ENCODE measurements at regions not wholly inside any gene's neighbourhood (a gene's known extent, or its start where the extent isn't known, plus 50 kb on each side); places are given as distances from the start of the nearest gene placed in this dataset.

DNA sequence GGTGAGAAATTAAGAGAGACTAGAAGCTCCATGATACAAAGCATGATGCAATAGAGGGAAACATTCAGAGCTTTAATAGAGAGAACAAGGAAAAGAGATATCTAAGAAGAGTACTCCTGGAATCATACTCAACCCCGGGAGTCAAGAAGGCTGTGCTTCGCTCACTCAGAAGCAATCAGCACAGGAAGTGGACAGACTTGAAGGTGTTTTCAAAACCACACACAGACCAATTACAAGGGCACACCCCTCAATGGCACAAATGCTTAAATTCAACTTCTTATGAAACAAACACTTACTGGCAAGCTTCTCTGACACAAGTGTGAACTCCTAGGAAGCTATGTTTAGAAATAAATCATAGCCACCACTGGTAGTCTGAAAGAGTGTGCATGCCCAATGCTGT, 462.3 kb downstream of the GABRG2 start:
- Histone ChIP-seq H2AFZ (ENCODE audit: low read length) (no peak overlapping the region), H3K36me3 (ENCODE audit: insufficient read depth, low read length) (no peaks in the 10 kb centered on the region), H3F3A (ENCODE audit: insufficient read depth, low read length) (no peaks in the 10 kb centered on the region)

DNA sequence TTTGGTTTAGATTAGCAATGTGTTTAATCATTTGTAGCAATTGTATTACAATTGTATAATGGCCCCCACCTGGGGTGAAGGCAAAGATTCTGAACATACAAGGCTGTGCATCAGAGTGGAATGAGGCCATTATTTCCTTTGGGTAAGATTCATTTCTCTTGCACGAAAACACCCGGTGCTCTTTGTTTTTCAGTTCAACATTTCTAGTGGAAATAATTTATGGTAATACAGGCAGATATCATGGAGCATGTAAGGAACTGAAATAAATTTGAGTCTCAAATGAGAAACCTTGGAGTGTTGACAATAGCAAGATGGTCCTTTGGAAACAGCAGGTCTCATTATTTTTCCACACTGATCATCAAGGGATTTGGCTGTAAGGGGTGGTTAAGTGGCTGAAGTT, 475.9 kb downstream of the GABRG2 start:
- no peaks in the 10 kb centered on the region for H3F3A ChIP-seq (ENCODE audit: insufficient read depth, low read length)
- no peaks in the 10 kb centered on the region for H3K79me2 ChIP-seq (ENCODE audit: insufficient read depth, low read length)
- no peak overlapping the region for H3K27ac ChIP-seq (ENCODE audit: low read depth, low read length, poor library complexity, severe bottlenecking)
- H2AFZ ChIP-seq (ENCODE audit: low read length), result no peak overlapping the region
- H3K9me2 ChIP-seq (ENCODE audit: low read depth, low read length), result no peaks in the 10 kb centered on the region
- no peaks in the 10 kb centered on the region for H3K4me1 ChIP-seq (ENCODE audit: insufficient read depth, low read length, severe bottlenecking)
- no peaks in the 10 kb centered on the region for H3K36me3 ChIP-seq (ENCODE audit: insufficient read depth, low read length)
- no peaks in the 10 kb centered on the region for H3K27me3 ChIP-seq (ENCODE audit: insufficient read depth, low read length)
- TF ChIP-seq, protein P1, sequence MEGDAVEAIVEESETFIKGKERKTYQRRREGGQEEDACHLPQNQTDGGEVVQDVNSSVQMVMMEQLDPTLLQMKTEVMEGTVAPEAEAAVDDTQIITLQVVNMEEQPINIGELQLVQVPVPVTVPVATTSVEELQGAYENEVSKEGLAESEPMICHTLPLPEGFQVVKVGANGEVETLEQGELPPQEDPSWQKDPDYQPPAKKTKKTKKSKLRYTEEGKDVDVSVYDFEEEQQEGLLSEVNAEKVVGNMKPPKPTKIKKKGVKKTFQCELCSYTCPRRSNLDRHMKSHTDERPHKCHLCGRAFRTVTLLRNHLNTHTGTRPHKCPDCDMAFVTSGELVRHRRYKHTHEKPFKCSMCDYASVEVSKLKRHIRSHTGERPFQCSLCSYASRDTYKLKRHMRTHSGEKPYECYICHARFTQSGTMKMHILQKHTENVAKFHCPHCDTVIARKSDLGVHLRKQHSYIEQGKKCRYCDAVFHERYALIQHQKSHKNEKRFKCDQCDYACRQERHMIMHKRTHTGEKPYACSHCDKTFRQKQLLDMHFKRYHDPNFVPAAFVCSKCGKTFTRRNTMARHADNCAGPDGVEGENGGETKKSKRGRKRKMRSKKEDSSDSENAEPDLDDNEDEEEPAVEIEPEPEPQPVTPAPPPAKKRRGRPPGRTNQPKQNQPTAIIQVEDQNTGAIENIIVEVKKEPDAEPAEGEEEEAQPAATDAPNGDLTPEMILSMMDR (IDR thresholded peaks at IDR 0.05; ENCODE audit: low read length), result no peak
- TF ChIP-seq EZH2 (IDR thresholded peaks at IDR 0.05; ENCODE audit: borderline replicate concordance, low read length), result no peak
- H3K9me3 ChIP-seq (ENCODE audit: low read length), result no peaks in the 10 kb centered on the region
- no peaks in the 10 kb centered on the region for H4K20me1 ChIP-seq (ENCODE audit: insufficient read depth, low read length)
- no peak overlapping the region for H3K4me3 ChIP-seq (ENCODE audit: low read depth, low read length, poor library complexity, severe bottlenecking)
- H3K9ac ChIP-seq (ENCODE audit: low read length), result no peak overlapping the region
- H3K4me2 ChIP-seq (ENCODE audit: low read length), result no peak overlapping the region

More for the DNA sequence above, 462.3 kb downstream of the GABRG2 start:
- Histone ChIP-seq H3K9me3 (ENCODE audit: low read length) (no peaks in the 10 kb centered on the region), H3K27ac (ENCODE audit: low read depth, low read length, poor library complexity, severe bottlenecking) (no peak overlapping the region), H3K4me1 (ENCODE audit: insufficient read depth, low read length, severe bottlenecking) (no peaks in the 10 kb centered on the region), H3K4me3 (ENCODE audit: low read depth, low read length, poor library complexity, severe bottlenecking) (no peak overlapping the region), H4K20me1 (ENCODE audit: insufficient read depth, low read length) (no peaks in the 10 kb centered on the region), H3K9me2 (ENCODE audit: low read depth, low read length) (no peaks in the 10 kb centered on the region), H3K4me2 (ENCODE audit: low read length) (no peak overlapping the region), H3K27me3 (ENCODE audit: insufficient read depth, low read length) (no peaks in the 10 kb centered on the region), H3K79me2 (ENCODE audit: insufficient read depth, low read length) (no peaks in the 10 kb centered on the region), H3K9ac (ENCODE audit: low read length) (no peak overlapping the region)
- TF ChIP-seq, protein P1 (IDR thresholded peaks at IDR 0.05; ENCODE audit: low read length), result no peak
- no peak for TF ChIP-seq EZH2 (IDR thresholded peaks at IDR 0.05; ENCODE audit: borderline replicate concordance, low read length)

- Histone ChIP-seq H3K4me2 (ENCODE audit: low read length) (no peak overlapping the region), H3K4me1 (ENCODE audit: insufficient read depth, low read length, severe bottlenecking) (no peaks in the 10 kb centered on the region), H3F3A (ENCODE audit: insufficient read depth, low read length) (no peaks in the 10 kb centered on the region), H3K9me3 (ENCODE audit: low read length) (no peaks in the 10 kb centered on the region), H3K36me3 (ENCODE audit: insufficient read depth, low read length) (no peaks in the 10 kb centered on the region), H2AFZ (ENCODE audit: low read length) (no peak overlapping the region), H3K9ac (ENCODE audit: low read length) (no peak overlapping the region), H3K79me2 (ENCODE audit: insufficient read depth, low read length) (no peaks in the 10 kb centered on the region), H4K20me1 (ENCODE audit: insufficient read depth, low read length) (no peaks in the 10 kb centered on the region), H3K4me3 (ENCODE audit: low read depth, low read length, poor library complexity, severe bottlenecking) (no peak overlapping the region), H3K9me2 (ENCODE audit: low read depth, low read length) (no peaks in the 10 kb centered on the region), H3K27me3 (ENCODE audit: insufficient read depth, low read length) (no peaks in the 10 kb centered on the region), H3K27ac (ENCODE audit: low read depth, low read length, poor library complexity, severe bottlenecking) (no peak overlapping the region)
- TF ChIP-seq, protein P1 (IDR thresholded peaks at IDR 0.05; ENCODE audit: low read length), result no peak
- TF ChIP-seq EZH2 (IDR thresholded peaks at IDR 0.05; ENCODE audit: borderline replicate concordance, low read length), result no peak
Measured at GRCh38 chr5:162544905-162545304, 477.3 kb downstream of the GABRG2 start.

Measured in OCI-LY1 (cell line).